ENCODE measurements at regions not wholly inside any gene's neighbourhood (a gene's known extent, or its start where the extent isn't known, plus 50 kb on each side); places are given as distances from the start of the nearest gene placed in this dataset.

DNA sequence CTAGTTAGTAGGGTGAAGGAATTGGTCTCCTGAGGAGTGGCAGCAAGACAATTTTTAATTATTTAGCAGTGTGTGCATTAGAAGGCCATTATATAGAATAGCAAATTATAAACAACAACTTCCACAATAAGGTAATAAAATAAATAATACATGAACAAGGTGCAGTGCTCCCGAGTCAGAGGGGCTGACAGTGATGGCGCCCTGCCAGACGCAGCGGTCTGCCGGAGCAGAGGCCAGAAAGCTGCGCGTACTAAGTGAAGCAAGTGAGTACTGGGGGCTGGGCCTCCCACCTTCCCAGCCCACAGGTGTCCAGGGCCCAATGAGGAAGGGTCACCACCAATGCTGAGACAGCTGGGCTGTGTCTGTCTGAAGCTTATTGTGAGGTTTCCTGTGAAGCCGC, 72.0 kb upstream of the VRK1 start:
- TF ChIP-seq, protein P1, sequence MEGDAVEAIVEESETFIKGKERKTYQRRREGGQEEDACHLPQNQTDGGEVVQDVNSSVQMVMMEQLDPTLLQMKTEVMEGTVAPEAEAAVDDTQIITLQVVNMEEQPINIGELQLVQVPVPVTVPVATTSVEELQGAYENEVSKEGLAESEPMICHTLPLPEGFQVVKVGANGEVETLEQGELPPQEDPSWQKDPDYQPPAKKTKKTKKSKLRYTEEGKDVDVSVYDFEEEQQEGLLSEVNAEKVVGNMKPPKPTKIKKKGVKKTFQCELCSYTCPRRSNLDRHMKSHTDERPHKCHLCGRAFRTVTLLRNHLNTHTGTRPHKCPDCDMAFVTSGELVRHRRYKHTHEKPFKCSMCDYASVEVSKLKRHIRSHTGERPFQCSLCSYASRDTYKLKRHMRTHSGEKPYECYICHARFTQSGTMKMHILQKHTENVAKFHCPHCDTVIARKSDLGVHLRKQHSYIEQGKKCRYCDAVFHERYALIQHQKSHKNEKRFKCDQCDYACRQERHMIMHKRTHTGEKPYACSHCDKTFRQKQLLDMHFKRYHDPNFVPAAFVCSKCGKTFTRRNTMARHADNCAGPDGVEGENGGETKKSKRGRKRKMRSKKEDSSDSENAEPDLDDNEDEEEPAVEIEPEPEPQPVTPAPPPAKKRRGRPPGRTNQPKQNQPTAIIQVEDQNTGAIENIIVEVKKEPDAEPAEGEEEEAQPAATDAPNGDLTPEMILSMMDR (IDR thresholded peaks at IDR 0.05): no peak
- TF ChIP-seq POLR2A (IDR thresholded peaks at IDR 0.05) (no peak), POLR2AphosphoS5 (IDR thresholded peaks at IDR 0.05) (no peak), EP300 (IDR thresholded peaks at IDR 0.05) (no peak)
